IPS-20b (cell line): ENCODE measurements at regions not wholly inside any gene's neighbourhood (a gene's known extent, or its start where the extent isn't known, plus 50 kb on each side); places are given as distances from the start of the nearest gene placed in this dataset.

Source experiments
- H3K27ac ChIP-seq: one replicate; pipeline ENCODE4 v1.5.1; 2013; ENCODE audit warnings: low read length
- H3K27me3 ChIP-seq: 2 replicates; pipeline ENCODE4 v1.6.1; 2013; ENCODE audit warnings: mild to moderate bottlenecking, low read length, inconsistent platforms; ENCODE audit not compliant: insufficient read depth
- H3K36me3 ChIP-seq: 2 replicates; pipeline ENCODE4 v1.6.1; 2013; ENCODE audit warnings: low read depth, mild to moderate bottlenecking, inconsistent platforms, low read length, moderate library complexity; ENCODE audit not compliant: insufficient read depth
- H3K4me1 ChIP-seq: 2 replicates; pipeline ENCODE4 v1.6.1; 2013; ENCODE audit warnings: mild to moderate bottlenecking, control low read depth, inconsistent platforms, low read length, moderate library complexity; ENCODE audit not compliant: insufficient read depth
- H3K4me3 ChIP-seq: 2 replicates; pipeline ENCODE4 v1.5.1; 2013; ENCODE audit warnings: mild to moderate bottlenecking, low read length, inconsistent platforms
- H3K9ac ChIP-seq: 2 replicates; pipeline ENCODE4 v1.6.1; 2013; ENCODE audit warnings: low read depth, mild to moderate bottlenecking, inconsistent platforms, low read length, moderate library complexity
- H3K9me3 ChIP-seq: 2 replicates; pipeline ENCODE4 v1.6.1; 2013; ENCODE audit warnings: mild to moderate bottlenecking, low read depth, low read length, inconsistent platforms; ENCODE audit not compliant: insufficient read depth

DNA sequence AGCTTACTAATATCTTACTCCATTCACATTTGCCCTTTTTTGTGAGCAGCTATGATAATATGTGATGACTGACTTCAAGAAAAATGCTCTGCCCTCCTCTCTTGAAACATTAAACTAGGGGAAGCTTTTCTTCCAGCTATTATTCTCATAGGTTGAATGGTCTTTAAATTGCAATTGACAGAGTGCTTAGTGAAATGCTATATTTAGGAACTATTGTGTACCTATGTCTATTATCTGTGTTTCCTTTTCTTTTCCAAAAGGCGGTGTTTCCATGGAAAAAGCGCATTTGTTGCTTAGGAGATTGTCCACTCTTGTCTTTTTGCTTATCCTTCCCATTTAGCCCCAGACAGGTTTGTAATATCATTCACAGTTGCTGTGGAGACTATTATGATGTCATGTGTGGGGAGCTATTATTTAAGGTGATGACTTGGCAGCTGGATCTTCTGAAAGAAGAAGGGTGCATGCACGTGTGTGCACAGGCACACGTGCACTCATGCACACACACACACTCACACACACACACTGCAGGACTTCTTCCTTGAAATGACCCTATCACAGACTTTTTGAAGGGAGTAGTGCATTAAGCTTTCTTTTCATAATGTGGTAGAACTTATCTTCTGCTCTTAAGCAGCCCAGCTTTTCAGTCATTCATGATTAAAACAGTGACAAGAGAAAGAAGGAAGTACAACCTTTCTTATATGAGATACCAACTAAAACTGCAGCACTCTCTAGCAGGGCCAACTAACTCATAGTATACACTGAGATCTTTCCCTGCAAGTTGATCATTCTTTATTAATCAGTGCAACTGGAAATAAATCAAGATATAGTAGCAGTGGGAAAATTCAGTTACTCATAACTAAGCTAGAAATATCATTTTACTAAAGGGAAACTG, 340.8 kb upstream of the MTNR1B start:
- no peak overlapping the region for H3K9ac ChIP-seq
- H3K4me1 ChIP-seq: 0 out of 2 replicates have a peak, but pooled peaks cover 5% of the 10 kb centered on the region
- H3K27ac ChIP-seq: no peak overlapping the region
- H3K9me3 ChIP-seq: no peaks in the 10 kb centered on the region
- H3K4me3 ChIP-seq: no peak overlapping the region
- H3K27me3 ChIP-seq: no peaks in the 10 kb centered on the region
- H3K36me3 ChIP-seq: no peaks in the 10 kb centered on the region

DNA sequence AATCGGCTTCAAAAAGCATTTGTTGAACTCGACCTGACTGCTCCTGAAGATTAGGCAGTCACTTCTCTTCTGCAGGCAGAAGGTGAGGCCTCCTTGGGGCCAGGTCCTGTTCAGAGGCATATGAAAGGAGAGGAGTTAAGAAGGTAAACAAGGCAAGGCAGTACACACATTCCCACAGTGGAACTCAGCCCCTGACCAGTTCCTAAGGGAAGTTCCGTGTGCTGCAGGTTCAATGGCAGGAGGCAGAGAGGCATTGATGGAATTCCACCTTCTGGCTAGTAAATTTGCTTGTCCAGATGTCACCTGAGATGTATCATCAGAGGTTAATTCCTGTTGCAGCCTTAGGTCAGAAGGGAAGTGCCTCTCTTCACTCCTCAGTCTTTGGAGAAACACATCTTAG, 337.0 kb upstream of the MTNR1B start:
- Histone ChIP-seq H3K4me1 (0 out of 2 replicates have a peak, but pooled peaks cover 5% of the 10 kb centered on the region), H3K4me3 (no peak overlapping the region), H3K27me3 (no peaks in the 10 kb centered on the region), H3K27ac (no peak overlapping the region), H3K9ac (no peak overlapping the region), H3K9me3 (no peaks in the 10 kb centered on the region), H3K36me3 (no peaks in the 10 kb centered on the region)

DNA sequence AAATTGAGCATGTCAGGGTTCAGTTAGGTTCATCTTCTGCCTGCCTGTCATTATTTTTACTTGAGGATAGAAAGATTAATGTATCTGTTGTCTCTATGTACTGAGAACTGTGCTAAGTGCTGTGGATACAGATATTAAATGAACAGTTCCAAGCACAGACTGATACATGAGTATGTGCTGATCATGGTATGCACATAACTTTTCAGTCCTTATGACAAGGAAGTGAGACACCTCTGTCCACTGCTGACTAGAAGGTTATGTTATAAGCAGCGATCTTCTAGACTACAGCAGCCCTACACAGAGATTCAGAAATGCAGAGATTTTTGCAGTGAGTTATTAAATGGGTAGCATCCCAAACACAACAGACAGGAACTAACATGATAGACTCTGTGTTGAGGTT, 335.6 kb upstream of the MTNR1B start:
- Histone ChIP-seq H3K9ac (no peak overlapping the region), H3K27me3 (no peaks in the 10 kb centered on the region), H3K36me3 (no peaks in the 10 kb centered on the region), H3K4me1 (0 out of 2 replicates have a peak, but pooled peaks cover 5% of the 10 kb centered on the region), H3K4me3 (no peak overlapping the region), H3K27ac (no peak overlapping the region), H3K9me3 (no peaks in the 10 kb centered on the region)

DNA sequence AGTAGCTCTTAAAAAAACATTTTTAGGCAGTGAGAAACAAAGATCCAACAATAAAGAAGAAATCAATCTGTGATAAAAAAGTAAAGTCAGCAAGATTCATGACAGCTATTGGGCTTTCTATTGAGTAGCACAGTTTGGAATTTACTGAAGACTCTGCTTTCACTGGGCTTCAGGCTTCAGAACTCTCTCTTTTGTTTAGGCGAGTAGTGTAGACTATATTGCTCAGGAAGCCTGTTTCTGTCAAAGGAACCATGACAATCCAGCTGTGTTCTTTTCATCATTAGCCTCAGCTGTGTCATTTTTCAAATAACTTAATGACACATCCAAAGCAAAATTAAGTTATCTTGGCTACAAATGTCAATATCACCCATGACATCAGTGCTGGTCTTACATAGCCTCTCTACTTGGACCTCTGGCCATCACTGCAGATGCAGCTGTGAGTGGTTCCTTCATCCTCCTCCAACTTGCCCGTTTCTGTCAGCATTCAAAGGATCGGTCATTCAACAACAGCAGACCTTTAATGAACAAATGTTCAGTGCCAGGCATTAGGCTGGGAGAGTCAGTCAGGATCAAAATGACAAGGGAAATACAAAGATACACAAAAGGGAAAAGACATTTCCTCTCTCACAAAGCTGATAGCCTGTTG, 332.8 kb upstream of the MTNR1B start:
- H3K4me1 ChIP-seq: 0 out of 2 replicates have a peak, but pooled peaks cover 5% of the 10 kb centered on the region
- no peaks in the 10 kb centered on the region for H3K36me3 ChIP-seq
- H3K27ac ChIP-seq: no peak overlapping the region
- no peak overlapping the region for H3K9ac ChIP-seq
- no peak overlapping the region for H3K4me3 ChIP-seq
- no peaks in the 10 kb centered on the region for H3K9me3 ChIP-seq
- no peaks in the 10 kb centered on the region for H3K27me3 ChIP-seq

DNA sequence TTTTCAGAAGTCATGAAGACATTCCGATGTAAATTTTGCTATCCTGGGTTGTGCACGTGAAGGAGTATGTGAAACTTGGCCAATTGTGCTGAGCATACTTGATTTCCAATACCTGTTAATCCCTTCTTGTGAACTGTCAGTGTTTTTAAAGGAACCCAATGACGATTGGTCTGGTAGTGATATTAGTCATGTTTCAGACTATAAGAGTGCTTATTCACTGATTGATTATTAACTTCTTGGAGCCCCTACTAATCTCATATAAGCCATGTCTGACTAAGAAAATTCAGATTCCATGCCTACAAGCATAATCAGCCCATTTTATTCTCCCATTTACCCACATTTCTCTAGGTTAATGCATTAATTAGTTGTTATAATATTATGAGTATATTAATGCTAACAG, 330.8 kb upstream of the MTNR1B start:
- H3K4me1 ChIP-seq: no peaks in the 10 kb centered on the region
- no peak overlapping the region for H3K27ac ChIP-seq
- H3K9me3 ChIP-seq: no peaks in the 10 kb centered on the region
- H3K36me3 ChIP-seq: no peaks in the 10 kb centered on the region
- H3K9ac ChIP-seq: no peak overlapping the region
- no peak overlapping the region for H3K4me3 ChIP-seq
- no peaks in the 10 kb centered on the region for H3K27me3 ChIP-seq

DNA sequence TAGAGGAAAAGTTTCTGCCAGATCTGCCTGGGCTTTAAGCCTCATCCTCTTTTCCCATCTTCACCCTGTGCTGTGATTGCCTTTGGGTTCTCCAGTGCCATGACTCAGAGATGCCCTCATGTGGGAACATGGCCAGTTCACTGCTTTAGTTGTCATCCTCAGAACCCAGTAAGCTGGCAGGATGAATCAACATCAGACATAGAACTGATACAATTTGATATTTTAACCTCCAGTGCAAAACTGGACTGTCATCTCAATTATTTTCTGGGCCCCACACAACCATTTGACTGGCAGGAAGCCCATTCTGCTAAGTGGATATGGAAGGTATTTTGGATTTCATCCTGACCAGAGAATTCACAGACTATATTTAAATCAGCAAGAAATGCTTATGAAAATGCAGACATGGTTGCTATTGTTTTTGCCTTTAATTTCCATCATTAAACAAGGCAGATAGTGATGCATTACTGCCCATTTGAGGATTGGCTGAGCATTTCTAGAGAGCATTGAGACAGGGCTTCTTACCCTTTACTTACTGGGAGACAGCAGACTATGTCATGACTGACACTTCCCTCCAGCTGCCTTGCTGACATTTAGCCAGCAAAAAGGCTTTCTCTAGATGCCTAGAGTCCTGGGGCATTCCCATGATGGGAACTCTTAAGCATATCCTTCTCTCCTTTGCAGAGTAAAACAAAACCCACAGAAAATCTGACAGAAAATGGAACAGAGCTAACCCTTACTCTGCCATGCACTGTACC, 327.1 kb upstream of the MTNR1B start:
- no peak overlapping the region for H3K27ac ChIP-seq
- no peaks in the 10 kb centered on the region for H3K27me3 ChIP-seq
- no peaks in the 10 kb centered on the region for H3K36me3 ChIP-seq
- H3K4me3 ChIP-seq: no peak overlapping the region
- H3K9me3 ChIP-seq: no peaks in the 10 kb centered on the region
- no peaks in the 10 kb centered on the region for H3K4me1 ChIP-seq
- no peak overlapping the region for H3K9ac ChIP-seq

DNA sequence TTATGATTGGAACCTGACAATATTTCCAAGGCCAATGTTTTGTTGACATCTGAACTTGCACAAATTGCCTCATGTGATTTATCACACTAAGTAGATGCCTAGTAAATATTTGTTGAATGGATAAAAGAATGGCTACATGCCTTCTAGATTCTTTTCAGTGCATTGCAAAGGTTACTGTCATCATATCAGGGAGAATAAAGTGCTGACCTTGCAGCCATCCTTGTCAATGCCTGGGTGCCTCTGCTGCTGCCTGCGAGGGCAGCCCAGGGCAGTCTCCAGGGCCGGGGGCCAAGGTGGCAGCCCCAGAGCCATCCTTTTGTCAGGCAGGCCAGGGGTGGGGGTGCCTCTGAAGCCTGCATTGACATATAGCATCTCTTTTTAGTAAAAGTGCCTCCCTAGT, 325.6 kb upstream of the MTNR1B start:
- H3K4me3 ChIP-seq: no peak overlapping the region
- no peaks in the 10 kb centered on the region for H3K4me1 ChIP-seq
- H3K9ac ChIP-seq: no peak overlapping the region
- no peak overlapping the region for H3K27ac ChIP-seq
- no peaks in the 10 kb centered on the region for H3K27me3 ChIP-seq
- H3K36me3 ChIP-seq: no peaks in the 10 kb centered on the region
- no peaks in the 10 kb centered on the region for H3K9me3 ChIP-seq

DNA sequence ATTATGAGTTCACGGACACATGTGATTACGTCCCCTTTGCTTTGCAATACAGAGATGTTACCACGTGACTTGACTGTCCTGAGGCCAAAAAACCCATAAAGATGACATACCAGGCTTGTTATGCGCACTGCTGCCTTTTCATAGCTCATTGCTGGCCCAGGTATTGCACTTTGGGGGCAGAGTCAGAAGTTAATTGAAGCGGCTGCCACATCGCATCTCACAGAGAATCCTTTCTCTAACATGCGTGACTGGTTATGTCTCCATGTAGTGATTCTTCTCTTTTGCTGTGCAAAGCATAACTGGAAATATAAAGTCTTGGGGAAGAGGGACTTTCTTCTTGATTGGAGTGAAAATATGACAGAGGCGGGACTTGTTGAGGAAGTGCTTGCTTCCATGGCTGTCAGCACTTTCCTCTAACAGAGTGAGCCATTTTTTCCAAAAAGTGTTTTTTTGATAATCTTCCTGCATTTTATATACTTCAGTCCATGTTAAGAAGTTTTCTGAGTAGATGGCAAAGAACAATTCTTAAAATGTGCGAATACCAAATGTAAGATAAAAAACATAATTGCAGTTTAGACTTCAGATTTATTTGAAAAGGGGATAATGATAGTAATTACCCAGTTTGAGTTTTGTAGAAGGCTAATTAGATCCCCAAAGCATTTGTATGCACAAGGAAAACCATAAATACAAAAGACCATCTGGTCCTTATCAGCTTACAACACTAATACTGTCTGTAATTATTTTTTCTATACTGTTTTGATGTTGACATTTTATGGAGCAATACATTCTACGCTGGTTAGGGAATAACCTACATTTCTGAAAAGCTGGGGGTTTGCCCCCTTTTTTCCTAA, 324.6 kb upstream of the MTNR1B start:
- Histone ChIP-seq H3K4me3 (no peak overlapping the region), H3K9me3 (no peaks in the 10 kb centered on the region), H3K27ac (no peak overlapping the region), H3K9ac (no peak overlapping the region), H3K27me3 (no peaks in the 10 kb centered on the region), H3K36me3 (no peaks in the 10 kb centered on the region), H3K4me1 (no peaks in the 10 kb centered on the region)

DNA sequence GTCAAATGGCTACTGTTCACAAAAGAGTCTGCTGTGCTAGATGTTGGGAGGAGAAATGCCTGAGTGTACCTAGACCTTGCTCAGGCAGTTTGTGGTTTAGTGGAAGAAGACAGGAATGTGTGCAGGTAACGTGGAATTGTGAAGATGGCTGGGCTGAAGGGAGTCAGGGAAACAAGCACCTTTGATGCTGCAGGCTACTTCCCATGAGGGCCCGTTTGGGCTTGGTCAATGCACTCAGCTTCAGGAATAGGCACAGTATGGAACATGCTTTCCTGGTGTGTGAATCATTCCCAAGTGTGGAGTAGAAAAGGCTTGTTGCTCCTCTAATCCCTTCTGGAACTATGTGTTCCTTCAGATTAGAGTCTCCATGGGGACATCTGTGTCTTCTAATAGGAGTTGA, 318.3 kb upstream of the MTNR1B start:
- H3K27ac ChIP-seq: no peak overlapping the region
- no peak overlapping the region for H3K9ac ChIP-seq
- H3K4me1 ChIP-seq: no peaks in the 10 kb centered on the region
- no peaks in the 10 kb centered on the region for H3K36me3 ChIP-seq
- no peaks in the 10 kb centered on the region for H3K27me3 ChIP-seq
- H3K4me3 ChIP-seq: no peak overlapping the region
- H3K9me3 ChIP-seq: no peaks in the 10 kb centered on the region

DNA sequence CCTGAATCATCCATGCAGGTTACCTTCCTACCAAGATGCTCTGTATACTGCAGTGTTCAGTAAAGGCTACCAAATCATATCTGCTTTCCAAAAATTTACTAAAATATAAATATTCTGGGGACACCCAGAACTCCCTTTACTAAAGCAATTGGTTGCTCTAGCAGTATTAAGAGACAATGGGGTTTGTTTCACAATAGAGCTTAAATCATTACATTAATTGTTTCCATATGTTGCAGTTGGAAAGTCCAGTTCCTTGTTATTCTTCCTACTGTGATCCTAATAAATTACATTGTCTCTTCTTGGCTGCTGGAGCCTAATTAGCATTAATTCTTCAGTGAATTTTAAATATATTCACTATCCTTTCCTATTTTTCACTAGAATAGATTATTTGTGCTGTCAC, 316.0 kb upstream of the MTNR1B start:
- Histone ChIP-seq H3K9ac (no peak overlapping the region), H3K4me1 (no peaks in the 10 kb centered on the region), H3K9me3 (no peaks in the 10 kb centered on the region), H3K36me3 (no peaks in the 10 kb centered on the region), H3K27ac (no peak overlapping the region), H3K27me3 (no peaks in the 10 kb centered on the region), H3K4me3 (no peak overlapping the region)

DNA sequence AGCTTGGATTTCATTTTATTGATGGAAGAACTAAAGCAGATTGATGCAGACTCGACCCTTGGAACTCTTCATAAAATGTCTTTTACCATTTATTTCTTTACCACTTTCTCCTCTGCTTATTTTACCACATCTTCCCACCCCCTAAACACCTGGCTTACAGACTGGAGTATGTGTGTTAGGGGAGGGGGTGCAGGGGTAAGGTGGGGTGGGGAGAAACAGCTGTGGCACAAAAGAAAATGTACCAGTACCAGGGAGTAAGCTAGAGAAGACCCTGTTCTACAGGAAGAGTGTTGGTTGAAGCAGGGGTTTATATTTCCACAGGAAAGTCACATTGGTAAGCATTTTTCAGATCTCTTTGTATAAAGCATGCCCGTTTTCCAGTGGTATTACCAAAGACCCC, 312.7 kb upstream of the MTNR1B start:
- H3K4me1 ChIP-seq: no peaks in the 10 kb centered on the region
- no peaks in the 10 kb centered on the region for H3K36me3 ChIP-seq
- no peak overlapping the region for H3K9ac ChIP-seq
- H3K27ac ChIP-seq: no peak overlapping the region
- H3K4me3 ChIP-seq: no peak overlapping the region
- H3K27me3 ChIP-seq: no peaks in the 10 kb centered on the region
- H3K9me3 ChIP-seq: no peaks in the 10 kb centered on the region
